Breast epithelium (tissue), 3 donors: ENCODE measurements at regions not wholly inside any gene's neighbourhood (a gene's known extent, or its start where the extent isn't known, plus 50 kb on each side); places are given as distances from the start of the nearest gene placed in this dataset.

Source experiments
- POLR2A ChIP-seq: fragments of 450-650 bp; IDR thresholded peaks from one replicate; pipeline ENCODE4 v1.6.1; 2016; ENCODE audit warnings: antibody characterized with exemption, mild to moderate bottlenecking, moderate library complexity
- POLR2AphosphoS5 ChIP-seq, 3 donors: sonication (generic); formaldehyde crosslinking; IDR thresholded peaks; one replicate each; pipeline ENCODE4 v1.6.1; 2017; ENCODE audit warnings: antibody characterized with exemption in 3 of 3
- TF ChIP-seq, protein P1 (sequence below), 3 donors: fragments of 450-650 bp; IDR thresholded peaks; one replicate each; pipeline ENCODE4 v1.5.1; 2016 to 2017; ENCODE audit warnings: antibody characterized with exemption in 3 of 3, mild to moderate bottlenecking in 3 of 3, moderate library complexity in 3 of 3

DNA sequence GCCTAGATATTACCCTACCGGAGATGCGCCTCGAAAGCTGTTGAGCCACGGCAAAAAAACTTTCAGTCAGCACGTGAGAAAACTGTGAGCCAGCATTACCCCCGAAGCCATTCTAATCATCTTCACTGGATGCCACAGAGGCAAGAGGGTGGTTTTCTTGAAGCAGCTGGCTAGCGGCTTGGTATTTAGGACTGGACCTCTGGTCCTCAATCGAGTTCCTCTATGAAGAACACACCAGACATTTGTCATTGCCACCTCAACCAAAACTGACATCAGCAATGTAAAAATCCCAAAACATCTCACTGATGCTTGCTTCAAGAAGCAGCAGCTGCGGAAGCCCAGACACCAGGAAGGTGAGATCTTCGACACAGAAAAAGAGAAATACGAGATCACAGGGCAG, 52.8 kb upstream of the SLC66A3 start:
- TF ChIP-seq POLR2A = no peak
- TF ChIP-seq, protein P1, sequence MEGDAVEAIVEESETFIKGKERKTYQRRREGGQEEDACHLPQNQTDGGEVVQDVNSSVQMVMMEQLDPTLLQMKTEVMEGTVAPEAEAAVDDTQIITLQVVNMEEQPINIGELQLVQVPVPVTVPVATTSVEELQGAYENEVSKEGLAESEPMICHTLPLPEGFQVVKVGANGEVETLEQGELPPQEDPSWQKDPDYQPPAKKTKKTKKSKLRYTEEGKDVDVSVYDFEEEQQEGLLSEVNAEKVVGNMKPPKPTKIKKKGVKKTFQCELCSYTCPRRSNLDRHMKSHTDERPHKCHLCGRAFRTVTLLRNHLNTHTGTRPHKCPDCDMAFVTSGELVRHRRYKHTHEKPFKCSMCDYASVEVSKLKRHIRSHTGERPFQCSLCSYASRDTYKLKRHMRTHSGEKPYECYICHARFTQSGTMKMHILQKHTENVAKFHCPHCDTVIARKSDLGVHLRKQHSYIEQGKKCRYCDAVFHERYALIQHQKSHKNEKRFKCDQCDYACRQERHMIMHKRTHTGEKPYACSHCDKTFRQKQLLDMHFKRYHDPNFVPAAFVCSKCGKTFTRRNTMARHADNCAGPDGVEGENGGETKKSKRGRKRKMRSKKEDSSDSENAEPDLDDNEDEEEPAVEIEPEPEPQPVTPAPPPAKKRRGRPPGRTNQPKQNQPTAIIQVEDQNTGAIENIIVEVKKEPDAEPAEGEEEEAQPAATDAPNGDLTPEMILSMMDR (IDR thresholded peaks at IDR 0.05) = no peak
- no peak for TF ChIP-seq POLR2AphosphoS5 (IDR thresholded peaks at IDR 0.05)
